ENCODE measurements at regions not wholly inside any gene's neighbourhood (a gene's known extent, or its start where the extent isn't known, plus 50 kb on each side); places are given as distances from the start of the nearest gene placed in this dataset.

DNA sequence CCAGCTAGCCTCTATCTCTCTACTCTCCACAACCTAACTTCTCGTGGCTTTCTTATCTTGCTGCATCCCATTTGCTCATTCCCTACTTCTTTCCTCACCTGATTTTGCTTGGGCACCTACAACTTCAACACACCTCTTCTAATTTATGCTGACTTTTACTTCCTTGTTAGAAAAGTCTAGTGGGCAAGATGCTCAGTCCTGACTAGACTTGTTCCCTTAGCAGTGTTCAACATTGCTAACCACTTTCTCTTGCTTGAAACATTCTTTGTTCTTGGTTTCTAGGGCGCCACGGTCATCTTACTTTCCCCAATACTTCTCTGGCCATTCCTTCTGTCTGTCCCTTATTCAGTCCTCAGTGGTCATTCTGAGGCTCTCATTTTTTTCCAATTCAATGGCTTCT is 454.7 kb upstream of the CWC22 start:
- TF ChIP-seq CTCF (conservative IDR thresholded peaks at IDR 0.05): no peak
- TF ChIP-seq ZFX (IDR thresholded peaks at IDR 0.05): no peak

Measured in C4-2B (cell line).